ENCODE measurements at regions not wholly inside any gene's neighbourhood (a gene's known extent, or its start where the extent isn't known, plus 50 kb on each side); places are given as distances from the start of the nearest gene placed in this dataset.

DNA sequence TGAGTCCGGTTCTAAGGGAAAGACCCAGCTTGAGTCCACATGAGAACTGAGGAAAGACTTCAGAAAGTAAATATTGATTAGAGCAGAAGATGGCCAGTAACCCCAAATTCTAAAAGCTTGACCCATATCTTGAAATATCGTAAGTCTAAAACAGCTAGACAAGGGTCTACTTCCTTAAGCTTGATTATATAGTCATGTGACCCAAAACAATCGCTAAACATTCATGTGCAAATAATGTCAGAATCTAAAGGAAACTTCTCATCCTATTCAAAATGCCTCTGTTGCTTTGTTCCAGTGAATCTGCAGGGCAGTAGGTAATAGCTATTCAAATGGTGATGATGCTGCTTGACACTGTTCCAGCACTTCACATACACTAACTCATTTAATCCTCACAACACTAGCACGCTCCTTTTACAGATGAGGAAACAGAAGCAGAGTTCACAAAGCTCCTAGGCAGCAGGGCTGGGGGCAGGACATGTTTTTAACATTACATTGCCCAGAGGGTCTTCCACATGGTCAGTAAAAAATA lies 52.6 kb downstream of the TCF20 start:
- H3K27ac ChIP-seq (ENCODE audit: low read length): no peak overlapping the region
- H3K9ac ChIP-seq (ENCODE audit: low read length): peak overlapping the region; percentile 22
- peak overlapping the region; percentile 11 for H3K4me3 ChIP-seq (ENCODE audit: low read length)
- peaks cover 21% of the 10 kb centered on the region for H3K36me3 ChIP-seq (ENCODE audit: control insufficient read depth, low read depth, low read length)
- H3K4me1 ChIP-seq (ENCODE audit: control insufficient read depth, low read depth, low read length): peaks cover 30% of the 10 kb centered on the region
- H3K9me3 ChIP-seq (ENCODE audit: control insufficient read depth, low read depth, low read length): no peaks in the 10 kb centered on the region
- H3K27me3 ChIP-seq (ENCODE audit: control insufficient read depth, insufficient read depth, low read length): no peaks in the 10 kb centered on the region

DNA sequence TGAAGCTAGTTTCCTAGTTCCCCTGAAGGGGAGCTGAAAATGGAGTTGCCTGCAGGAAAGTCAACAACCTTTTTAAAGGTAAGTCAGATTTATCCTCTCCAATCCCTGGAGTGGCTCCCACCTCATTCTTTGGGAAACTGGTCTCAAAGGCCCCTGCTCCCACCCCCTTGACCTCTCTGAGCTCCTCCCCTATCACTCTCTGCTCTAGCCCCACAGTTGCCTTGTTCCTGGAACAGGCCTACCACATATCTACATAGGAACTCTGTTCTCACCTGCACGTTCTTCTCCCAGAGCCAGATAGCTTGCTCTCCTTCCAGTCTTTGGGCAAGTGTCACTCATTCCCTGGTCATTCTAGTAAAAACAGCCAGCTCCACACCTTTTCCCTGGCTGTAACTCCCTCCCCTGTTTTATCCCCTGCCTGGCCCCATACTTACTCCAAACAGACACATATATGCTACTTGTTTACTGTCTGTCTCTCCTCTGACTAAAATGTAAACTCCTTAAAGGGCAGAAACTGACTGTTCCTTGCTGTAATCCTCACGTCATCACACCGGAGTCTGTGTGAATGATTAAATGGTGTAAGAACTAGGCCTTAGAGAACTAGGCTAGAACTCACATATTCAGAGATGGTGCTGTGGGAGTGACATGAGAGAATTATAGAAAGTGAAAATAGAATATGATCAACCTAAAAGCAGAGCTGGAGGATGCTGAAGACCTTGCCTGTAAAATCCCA lies 53.3 kb downstream of the TCF20 start:
- no peak overlapping the region for H3K27ac ChIP-seq (ENCODE audit: low read length)
- H3K36me3 ChIP-seq (ENCODE audit: control insufficient read depth, low read depth, low read length): peaks cover 25% of the 10 kb centered on the region
- no peaks in the 10 kb centered on the region for H3K27me3 ChIP-seq (ENCODE audit: control insufficient read depth, insufficient read depth, low read length)
- peak overlapping the region; percentile 22 for H3K9ac ChIP-seq (ENCODE audit: low read length)
- H3K9me3 ChIP-seq (ENCODE audit: control insufficient read depth, low read depth, low read length): no peaks in the 10 kb centered on the region
- peaks cover 30% of the 10 kb centered on the region for H3K4me1 ChIP-seq (ENCODE audit: control insufficient read depth, low read depth, low read length)
- peak overlapping the region; percentile 11 for H3K4me3 ChIP-seq (ENCODE audit: low read length)

DNA sequence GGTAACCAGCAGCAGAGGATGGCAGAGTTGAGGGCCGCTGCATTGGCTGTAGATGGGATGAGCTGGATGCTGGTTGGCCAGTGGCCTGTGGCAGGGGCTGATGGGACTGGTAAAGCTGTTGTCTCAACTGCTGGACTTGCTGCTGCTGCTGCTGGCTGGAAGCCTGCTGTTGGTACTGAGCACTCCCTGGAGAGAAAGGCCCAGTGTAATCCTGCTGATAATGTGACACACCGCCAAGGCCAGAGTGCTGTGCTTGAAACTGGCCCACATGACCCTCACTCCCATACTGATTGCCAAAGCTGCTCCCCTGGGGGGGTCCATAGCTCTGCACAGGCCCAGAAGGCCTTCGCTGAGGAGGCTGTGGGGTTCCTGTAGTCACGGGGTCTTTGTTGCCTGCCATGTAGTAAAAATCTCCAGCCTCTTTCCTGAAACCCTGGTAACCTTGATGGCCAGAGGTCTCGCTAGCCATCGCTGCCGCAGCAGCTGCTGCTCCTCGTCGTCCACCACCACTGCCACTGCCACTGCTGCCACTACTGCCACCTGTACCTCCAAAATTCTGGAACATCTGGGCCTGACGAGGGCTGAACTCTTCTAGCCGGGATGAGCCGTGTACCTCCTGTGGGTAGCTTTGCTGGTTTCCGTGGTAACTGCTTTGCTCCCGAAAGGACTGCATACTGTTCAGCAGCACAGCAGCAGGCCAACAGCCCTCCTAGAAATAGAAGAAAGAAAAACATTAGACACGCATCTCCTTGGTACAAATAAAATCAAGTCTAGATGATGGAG lies 55.6 kb downstream of the TCF20 start:
- Histone ChIP-seq H3K27ac (ENCODE audit: low read length) (no peak overlapping the region), H3K4me1 (ENCODE audit: control insufficient read depth, low read depth, low read length) (peaks cover 30% of the 10 kb centered on the region), H3K9me3 (ENCODE audit: control insufficient read depth, low read depth, low read length) (no peaks in the 10 kb centered on the region), H3K9ac (ENCODE audit: low read length) (no peak overlapping the region), H3K4me3 (ENCODE audit: low read length) (no peak overlapping the region), H3K27me3 (ENCODE audit: control insufficient read depth, insufficient read depth, low read length) (no peaks in the 10 kb centered on the region), H3K36me3 (ENCODE audit: control insufficient read depth, low read depth, low read length) (peaks cover 47% of the 10 kb centered on the region)

DNA sequence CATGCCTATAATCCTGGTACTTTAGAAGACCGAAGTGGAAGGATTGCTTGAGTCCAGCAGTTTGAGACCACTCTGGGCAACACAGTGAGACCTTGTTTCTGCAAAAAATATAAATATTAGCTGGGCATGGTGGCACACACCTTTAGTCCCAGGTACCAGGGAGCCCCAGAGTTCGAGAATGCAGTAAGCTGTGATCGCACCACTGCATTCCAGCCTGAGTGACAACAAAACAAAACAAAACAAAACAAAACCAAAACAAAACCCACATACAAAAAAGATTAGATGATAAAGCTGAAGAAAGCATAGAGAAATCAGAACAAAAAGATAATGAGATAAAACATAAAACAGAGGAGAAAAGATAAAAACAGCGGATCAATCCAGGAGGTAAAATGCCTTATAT lies 62.1 kb downstream of the TCF20 start:
- Histone ChIP-seq H3K4me3 (ENCODE audit: low read length) (no peak overlapping the region), H3K27me3 (ENCODE audit: control insufficient read depth, insufficient read depth, low read length) (no peaks in the 10 kb centered on the region), H3K4me1 (ENCODE audit: control insufficient read depth, low read depth, low read length) (peaks cover 2% of the 10 kb centered on the region), H3K9ac (ENCODE audit: low read length) (no peak overlapping the region), H3K36me3 (ENCODE audit: control insufficient read depth, low read depth, low read length) (peaks cover 33% of the 10 kb centered on the region), H3K9me3 (ENCODE audit: control insufficient read depth, low read depth, low read length) (no peaks in the 10 kb centered on the region), H3K27ac (ENCODE audit: low read length) (no peak overlapping the region)

DNA sequence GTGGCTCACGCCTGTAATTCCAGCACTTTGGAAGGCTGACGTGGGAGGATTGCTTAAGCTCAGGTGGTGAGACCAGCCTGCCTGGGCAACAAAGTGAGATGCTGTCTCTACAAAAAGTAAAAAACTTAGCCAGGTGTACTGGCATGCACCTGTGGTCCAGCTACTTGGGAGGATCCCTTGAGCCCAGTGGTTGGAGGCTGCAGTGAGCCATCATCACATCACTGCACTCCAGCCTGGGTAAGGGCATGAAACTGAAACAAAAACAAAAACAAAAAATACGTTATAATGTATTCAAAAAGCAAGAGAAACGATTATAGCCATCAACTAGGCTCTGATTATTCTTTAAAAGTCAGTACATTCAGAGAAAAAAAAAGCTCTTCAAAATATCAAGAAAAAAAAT lies 62.5 kb downstream of the TCF20 start:
- H3K27me3 ChIP-seq (ENCODE audit: control insufficient read depth, insufficient read depth, low read length): no peaks in the 10 kb centered on the region
- H3K9ac ChIP-seq (ENCODE audit: low read length): no peak overlapping the region
- peaks cover 4% of the 10 kb centered on the region for H3K4me1 ChIP-seq (ENCODE audit: control insufficient read depth, low read depth, low read length)
- H3K9me3 ChIP-seq (ENCODE audit: control insufficient read depth, low read depth, low read length): no peaks in the 10 kb centered on the region
- H3K36me3 ChIP-seq (ENCODE audit: control insufficient read depth, low read depth, low read length): peaks cover 28% of the 10 kb centered on the region
- H3K4me3 ChIP-seq (ENCODE audit: low read length): no peak overlapping the region
- H3K27ac ChIP-seq (ENCODE audit: low read length): no peak overlapping the region

DNA sequence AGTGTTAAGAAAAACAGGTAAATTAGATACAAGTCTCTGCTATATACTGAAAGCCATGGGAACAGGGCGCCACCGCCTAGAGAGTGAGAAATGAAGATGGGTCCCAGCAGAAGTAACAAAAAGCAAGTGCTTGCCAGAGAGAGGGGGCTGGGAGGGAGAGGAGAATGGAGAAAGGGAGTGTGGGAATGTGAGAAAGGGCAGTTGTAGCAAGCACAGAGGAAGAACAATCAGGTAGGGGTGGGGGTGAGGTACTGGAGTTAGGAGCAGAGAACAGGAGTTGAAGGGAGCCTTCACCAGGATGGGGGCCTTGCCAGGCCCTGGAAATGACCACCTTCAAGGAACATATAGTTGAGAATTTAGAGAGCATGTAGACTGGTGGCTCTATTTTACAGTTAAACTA lies 66.8 kb downstream of the TCF20 start:
- Histone ChIP-seq H3K36me3 (ENCODE audit: control insufficient read depth, low read depth, low read length) (no peaks in the 10 kb centered on the region), H3K27me3 (ENCODE audit: control insufficient read depth, insufficient read depth, low read length) (no peaks in the 10 kb centered on the region), H3K4me3 (ENCODE audit: low read length) (no peak overlapping the region), H3K27ac (ENCODE audit: low read length) (no peak overlapping the region), H3K9me3 (ENCODE audit: control insufficient read depth, low read depth, low read length) (no peaks in the 10 kb centered on the region), H3K9ac (ENCODE audit: low read length) (no peak overlapping the region), H3K4me1 (ENCODE audit: control insufficient read depth, low read depth, low read length) (peaks cover 4% of the 10 kb centered on the region)

DNA sequence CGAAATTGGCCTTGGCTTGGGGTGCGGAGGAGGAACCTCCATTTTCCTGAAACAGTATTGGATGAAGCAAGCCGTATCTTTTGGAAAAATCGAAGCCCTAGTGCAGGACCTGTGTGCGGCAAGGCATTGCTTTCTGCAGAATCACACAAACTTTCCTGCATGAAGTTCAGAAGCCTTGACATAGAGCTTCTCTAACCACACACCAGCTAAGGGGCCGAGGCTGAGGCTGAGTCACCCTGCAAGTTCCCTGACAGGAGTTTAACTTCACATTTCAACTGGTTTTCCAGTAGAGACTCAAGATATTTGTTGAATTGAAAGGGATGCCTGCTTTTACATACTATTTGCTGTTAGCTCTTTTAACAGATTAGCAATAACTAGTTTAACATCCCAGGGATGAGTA lies 67.8 kb downstream of the TCF20 start:
- H3K27ac ChIP-seq (ENCODE audit: low read length): no peak overlapping the region
- H3K4me1 ChIP-seq (ENCODE audit: control insufficient read depth, low read depth, low read length): peaks cover 4% of the 10 kb centered on the region
- H3K36me3 ChIP-seq (ENCODE audit: control insufficient read depth, low read depth, low read length): no peaks in the 10 kb centered on the region
- H3K4me3 ChIP-seq (ENCODE audit: low read length): no peak overlapping the region
- H3K27me3 ChIP-seq (ENCODE audit: control insufficient read depth, insufficient read depth, low read length): no peaks in the 10 kb centered on the region
- no peaks in the 10 kb centered on the region for H3K9me3 ChIP-seq (ENCODE audit: control insufficient read depth, low read depth, low read length)
- no peak overlapping the region for H3K9ac ChIP-seq (ENCODE audit: low read length)

DNA sequence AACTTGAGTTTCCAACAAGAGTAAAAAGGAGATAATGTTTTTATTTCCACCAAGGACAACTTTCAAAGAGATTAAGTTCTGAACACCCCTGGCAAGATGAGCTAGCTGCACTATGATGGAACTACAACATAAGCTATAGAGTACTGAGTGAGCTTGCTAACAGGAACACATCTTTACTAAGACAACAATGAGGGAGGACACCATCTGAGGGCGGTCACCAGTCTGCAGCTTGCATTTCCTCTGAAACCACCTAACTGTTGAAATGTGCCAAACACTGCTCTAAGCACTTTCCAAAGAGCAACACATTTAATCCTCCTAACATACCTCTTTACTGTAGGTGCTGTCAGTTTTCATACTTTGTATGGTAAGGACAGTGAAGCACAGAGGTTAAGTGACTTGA lies 68.4 kb downstream of the TCF20 start:
- Histone ChIP-seq H3K27ac (ENCODE audit: low read length) (no peak overlapping the region), H3K36me3 (ENCODE audit: control insufficient read depth, low read depth, low read length) (no peaks in the 10 kb centered on the region), H3K27me3 (ENCODE audit: control insufficient read depth, insufficient read depth, low read length) (no peaks in the 10 kb centered on the region), H3K9ac (ENCODE audit: low read length) (no peak overlapping the region), H3K9me3 (ENCODE audit: control insufficient read depth, low read depth, low read length) (no peaks in the 10 kb centered on the region), H3K4me1 (ENCODE audit: control insufficient read depth, low read depth, low read length) (peaks cover 4% of the 10 kb centered on the region), H3K4me3 (ENCODE audit: low read length) (no peak overlapping the region)

DNA sequence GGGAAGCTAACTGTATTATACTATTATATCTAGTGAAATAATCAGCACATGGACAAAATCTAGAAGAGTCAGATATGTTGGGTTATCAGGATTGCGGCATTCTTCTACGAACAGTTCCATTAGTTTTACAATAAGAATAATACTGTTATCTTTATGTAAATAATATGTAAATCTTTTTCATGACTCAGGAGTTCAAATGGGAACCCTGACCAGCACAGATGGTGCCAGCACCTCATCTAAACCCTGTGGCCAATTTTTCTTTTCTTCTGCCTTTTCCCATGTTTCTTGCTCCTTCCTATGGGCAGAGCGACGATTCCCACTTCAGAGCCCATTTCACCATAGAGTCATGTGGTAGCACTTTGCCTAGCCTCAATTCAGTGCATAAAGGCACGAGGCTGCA lies 68.4 kb upstream of the CYP2D6 start:
- no peaks in the 10 kb centered on the region for H3K27me3 ChIP-seq (ENCODE audit: control insufficient read depth, insufficient read depth, low read length)
- no peak overlapping the region for H3K4me3 ChIP-seq (ENCODE audit: low read length)
- H3K36me3 ChIP-seq (ENCODE audit: control insufficient read depth, low read depth, low read length): no peaks in the 10 kb centered on the region
- no peak overlapping the region for H3K9ac ChIP-seq (ENCODE audit: low read length)
- H3K9me3 ChIP-seq (ENCODE audit: control insufficient read depth, low read depth, low read length): no peaks in the 10 kb centered on the region
- H3K27ac ChIP-seq (ENCODE audit: low read length): no peak overlapping the region
- H3K4me1 ChIP-seq (ENCODE audit: control insufficient read depth, low read depth, low read length): peaks cover 6% of the 10 kb centered on the region

DNA sequence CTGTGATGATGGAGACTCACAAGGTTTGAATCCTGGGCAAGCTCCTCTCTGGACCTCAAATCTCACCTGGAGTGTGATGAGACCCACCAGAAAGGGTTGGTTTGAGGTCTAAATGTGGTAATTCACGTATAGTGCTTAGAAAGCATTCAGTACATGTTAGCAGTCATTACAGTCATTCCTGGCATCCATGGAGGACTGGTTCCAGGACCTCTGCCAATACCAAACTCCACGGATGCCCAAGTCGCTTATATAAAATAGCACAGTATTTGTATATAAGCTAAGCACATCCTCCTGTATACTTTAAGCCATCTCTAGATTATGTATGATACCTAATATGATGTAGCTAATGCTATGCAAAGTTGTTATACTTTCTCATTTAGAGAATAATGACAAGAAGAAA lies 67.6 kb upstream of the CYP2D6 start:
- Histone ChIP-seq H3K27ac (ENCODE audit: low read length) (no peak overlapping the region), H3K36me3 (ENCODE audit: control insufficient read depth, low read depth, low read length) (no peaks in the 10 kb centered on the region), H3K9me3 (ENCODE audit: control insufficient read depth, low read depth, low read length) (no peaks in the 10 kb centered on the region), H3K9ac (ENCODE audit: low read length) (no peak overlapping the region), H3K4me3 (ENCODE audit: low read length) (no peak overlapping the region), H3K4me1 (ENCODE audit: control insufficient read depth, low read depth, low read length) (peaks cover 3% of the 10 kb centered on the region), H3K27me3 (ENCODE audit: control insufficient read depth, insufficient read depth, low read length) (no peaks in the 10 kb centered on the region)

DNA sequence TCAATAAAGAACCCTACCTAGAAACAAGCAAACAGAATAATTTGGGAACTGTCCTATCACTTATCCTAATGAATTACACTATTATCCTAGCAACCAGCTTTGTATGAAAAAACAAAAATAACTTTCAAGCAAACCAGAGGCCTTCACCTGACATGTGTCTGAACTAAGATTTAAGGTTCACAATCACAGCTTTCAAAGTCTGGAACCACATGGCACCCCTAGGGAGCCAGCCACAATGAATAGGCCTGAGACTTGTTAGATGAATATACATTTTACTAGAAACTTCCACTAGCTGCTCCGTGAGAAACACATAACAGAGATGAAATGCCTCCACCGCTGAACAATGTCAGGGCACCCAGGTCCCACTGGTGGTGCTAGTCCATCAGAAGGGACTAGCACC lies 65.8 kb upstream of the CYP2D6 start:
- H3K36me3 ChIP-seq (ENCODE audit: control insufficient read depth, low read depth, low read length): no peaks in the 10 kb centered on the region
- H3K4me3 ChIP-seq (ENCODE audit: low read length): no peak overlapping the region
- no peaks in the 10 kb centered on the region for H3K9me3 ChIP-seq (ENCODE audit: control insufficient read depth, low read depth, low read length)
- no peak overlapping the region for H3K27ac ChIP-seq (ENCODE audit: low read length)
- no peaks in the 10 kb centered on the region for H3K27me3 ChIP-seq (ENCODE audit: control insufficient read depth, insufficient read depth, low read length)
- no peak overlapping the region for H3K9ac ChIP-seq (ENCODE audit: low read length)
- peaks cover 2% of the 10 kb centered on the region for H3K4me1 ChIP-seq (ENCODE audit: control insufficient read depth, low read depth, low read length)

DNA sequence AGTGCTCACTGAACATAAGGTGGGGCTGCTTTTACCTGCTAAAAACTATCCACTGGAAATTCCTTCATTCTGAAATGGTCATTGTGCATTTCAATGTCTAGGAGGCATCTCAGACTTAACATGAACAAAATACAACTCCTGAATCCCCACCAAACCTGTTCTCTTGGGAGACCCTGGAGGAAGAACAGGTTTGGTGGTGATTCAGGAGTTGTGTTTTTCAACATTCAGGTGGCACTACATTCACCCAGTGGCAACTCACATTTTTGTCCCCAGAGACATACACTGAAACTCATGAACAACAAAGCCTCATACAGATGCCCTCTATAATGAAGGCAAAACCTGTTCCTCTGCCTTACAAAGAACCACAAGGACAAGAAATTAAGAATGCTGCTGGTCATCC lies 64.3 kb upstream of the CYP2D6 start:
- H3K4me1 ChIP-seq (ENCODE audit: control insufficient read depth, low read depth, low read length): peaks cover 2% of the 10 kb centered on the region
- H3K36me3 ChIP-seq (ENCODE audit: control insufficient read depth, low read depth, low read length): no peaks in the 10 kb centered on the region
- no peak overlapping the region for H3K4me3 ChIP-seq (ENCODE audit: low read length)
- no peak overlapping the region for H3K27ac ChIP-seq (ENCODE audit: low read length)
- no peaks in the 10 kb centered on the region for H3K9me3 ChIP-seq (ENCODE audit: control insufficient read depth, low read depth, low read length)
- no peaks in the 10 kb centered on the region for H3K27me3 ChIP-seq (ENCODE audit: control insufficient read depth, insufficient read depth, low read length)
- H3K9ac ChIP-seq (ENCODE audit: low read length): no peak overlapping the region

Measured in iPS-18a (cell line).